A673 (cell line): ENCODE measurements at regions not wholly inside any gene's neighbourhood (a gene's known extent, or its start where the extent isn't known, plus 50 kb on each side); places are given as distances from the start of the nearest gene placed in this dataset.

Experiments used
- BruUV-seq: library from RNA; stranded (reverse); fragments of 400-500 nt; replicated peaks from 2 replicates; lab custom pipeline; 2021; lab: Mats Ljungman, UMichigan
- CTCF ChIA-PET: fragments of 300-600 bp; sonication (Branson Sonifier 250); formaldehyde crosslinking; loops from one replicate; lab custom pipeline; 2022; ENCODE audit warnings: antibody characterized with exemption; lab: Charles Lee
- POLR2A ChIA-PET: fragments of 300-600 bp; sonication (Branson Sonifier 250); formaldehyde crosslinking; loops from one replicate; lab custom pipeline; 2022; ENCODE audit warnings: antibody characterized with exemption; ENCODE audit not compliant: low non-redundant PET; lab: Charles Lee
- DNase-seq: peaks from one replicate; pipeline ENCODE4 v3.0.0-alpha.2; 2015; ENCODE audit warnings: low spot score
- H3K27ac ChIP-seq: fragments of 200-600 bp; sonication (generic); 2 replicates; pipeline ENCODE4 v1.5.1; 2016; ENCODE audit warnings: mixed run types, low read depth, mild to moderate bottlenecking, mixed read lengths, antibody characterized with exemption, low read length; ENCODE audit not compliant: poor library complexity, severe bottlenecking
- H3K27me3 ChIP-seq: fragments of 200-600 bp; sonication (generic); replicated peaks from 2 replicates; pipeline ENCODE4 v1.6.1; 2017; ENCODE audit warnings: mixed run types, low read depth, mild to moderate bottlenecking, mixed read lengths, antibody characterized with exemption, low read length; ENCODE audit not compliant: insufficient read depth, poor library complexity
- H3K36me3 ChIP-seq: fragments of 200-600 bp; sonication (generic); 2 replicates; pipeline ENCODE4 v1.6.1; 2016; ENCODE audit warnings: mixed run types, mild to moderate bottlenecking, mixed read lengths, antibody characterized with exemption, low read length; ENCODE audit not compliant: insufficient read depth, poor library complexity, severe bottlenecking
- H3K4me1 ChIP-seq: fragments of 200-600 bp; sonication (generic); 2 replicates; pipeline ENCODE4 v1.6.1; 2017; ENCODE audit warnings: mixed run types, mild to moderate bottlenecking, mixed read lengths, antibody characterized with exemption, low read length; ENCODE audit not compliant: insufficient read depth, poor library complexity, severe bottlenecking
- H3K4me3 ChIP-seq: fragments of 200-600 bp; sonication (generic); 2 replicates; pipeline ENCODE4 v1.5.1; 2016; ENCODE audit warnings: low read depth, mixed run types, mild to moderate bottlenecking, mixed read lengths, low read length; ENCODE audit not compliant: poor library complexity, severe bottlenecking
- H3K9me3 ChIP-seq: fragments of 200-600 bp; sonication (generic); 2 replicates; pipeline ENCODE4 v1.6.1; 2016; ENCODE audit warnings: mixed run types, low read depth, mild to moderate bottlenecking, mixed read lengths, antibody characterized with exemption, low read length; ENCODE audit not compliant: poor library complexity, severe bottlenecking
- CTCF ChIP-seq: fragments of 300-800, 200-600 bp; sonication (generic); conservative IDR thresholded peaks from 2 replicates; pipeline ENCODE4 v1.5.1; 2017; ENCODE audit warnings: low read depth, mild to moderate bottlenecking, antibody characterized with exemption, low read length, moderate library complexity, mixed read lengths
- EZH2 ChIP-seq: fragments of 200-600 bp; sonication (generic); IDR thresholded peaks from 2 replicates; pipeline ENCODE4 v1.6.1; 2017; ENCODE audit warnings: borderline replicate concordance, low read depth, mild to moderate bottlenecking, mixed read lengths, antibody characterized with exemption, low read length; ENCODE audit not compliant: poor library complexity, severe bottlenecking
- intact Hi-C: fragments of 100-400 bp; cut with micrococcal nuclease; formaldehyde crosslinking; loops from one replicate; pipeline ENCODE4 v1.10.0; 2022; ENCODE audit not compliant: unreplicated experiment

- Histone ChIP-seq H3K27ac (no peak overlapping the region), H3K4me3 (no peak overlapping the region), H3K4me1 (no peaks in the 10 kb centered on the region), H3K9me3 (no peaks in the 10 kb centered on the region), H3K27me3 (peaks cover 14% of the 10 kb centered on the region), H3K36me3 (no peaks in the 10 kb centered on the region)
- POLR2A ChIA-PET = interaction anchor here (0.6 kb wide), 1 partner anchor 234 kb away, joined by 3 read pairs; no protein-coding TSS in a partner anchor
- intact Hi-C loops = no loop called here
- DNase-seq = no peak
- BruUV-seq = no TSS peak
- TF ChIP-seq EZH2 (no peak), CTCF (no peak)
- CTCF ChIA-PET = no interaction called here
Measured at GRCh38 chr14:54010981-54011380, 54.4 kb upstream of the BMP4 start.

DNA sequence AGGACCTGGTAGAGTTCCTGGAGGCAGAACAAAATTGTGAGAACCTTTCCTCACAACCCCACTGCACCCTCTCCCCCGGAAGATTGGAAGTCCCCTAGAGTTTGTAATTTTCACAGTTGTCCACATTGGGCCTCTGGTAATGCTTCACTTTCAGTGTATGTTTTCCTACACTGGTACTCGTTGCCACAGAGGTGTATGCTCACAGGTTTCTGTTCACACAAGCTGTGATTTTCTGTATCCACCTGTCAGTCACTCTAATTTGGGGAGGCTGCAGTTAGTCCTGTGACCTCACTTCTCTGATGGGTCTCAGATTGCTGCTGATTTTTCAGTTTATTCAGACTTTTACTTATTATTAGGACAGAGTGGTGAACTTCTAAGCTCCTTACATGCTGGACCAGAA lies 66.4 kb upstream of the BMP4 start:
- ChIA-PET POLR2A (no interaction called here), CTCF (no interaction called here)
- BruUV-seq = no TSS peak
- Histone ChIP-seq H3K4me1 (no peaks in the 10 kb centered on the region), H3K4me3 (no peak overlapping the region), H3K27ac (no peak overlapping the region), H3K27me3 (no peaks in the 10 kb centered on the region), H3K9me3 (no peaks in the 10 kb centered on the region), H3K36me3 (no peaks in the 10 kb centered on the region)
- no peak for TF ChIP-seq CTCF
- no peak for TF ChIP-seq EZH2
- DNase-seq = no peak
- intact Hi-C loops = no loop called here

DNA sequence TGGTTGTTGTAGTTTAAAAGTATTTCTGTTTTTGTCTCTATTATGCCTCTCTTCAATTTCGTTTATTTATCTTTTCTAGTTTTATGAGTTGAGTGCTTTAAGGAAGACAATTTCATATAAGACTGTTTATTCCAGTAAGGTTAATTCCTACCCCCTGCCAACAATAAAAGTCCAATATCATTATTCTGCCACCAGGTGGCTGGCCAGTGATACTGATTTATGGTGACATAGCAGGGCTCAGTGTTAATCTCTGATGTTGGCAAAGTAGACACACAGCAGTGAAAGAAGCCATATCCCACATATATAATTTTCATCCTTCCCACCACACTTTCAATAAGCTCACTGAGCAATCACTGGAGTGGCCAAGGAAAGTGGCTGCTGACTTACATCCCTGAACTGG lies 69.0 kb upstream of the BMP4 start:
- Histone ChIP-seq H3K27ac (no peak overlapping the region), H3K36me3 (no peaks in the 10 kb centered on the region), H3K27me3 (no peaks in the 10 kb centered on the region), H3K4me1 (no peaks in the 10 kb centered on the region), H3K9me3 (no peaks in the 10 kb centered on the region), H3K4me3 (no peak overlapping the region)
- POLR2A ChIA-PET = no interaction called here
- peak; percentile 36; the same call in 1 of the 2 replicates for TF ChIP-seq CTCF
- TF ChIP-seq EZH2 = no peak
- peak; percentile 19 for DNase-seq
- intact Hi-C loops = no loop called here
- CTCF ChIA-PET = no interaction called here
- no TSS peak for BruUV-seq
